Neural progenitor cell (in vitro differentiated cells): ENCODE measurements at regions not wholly inside any gene's neighbourhood (a gene's known extent, or its start where the extent isn't known, plus 50 kb on each side); places are given as distances from the start of the nearest gene placed in this dataset.
A peak's percentile ranks its signal among the peaks of the same experiment; 100 is the strongest.

Experiments
- DNase-seq: peaks from one replicate; pipeline ENCODE4 v3.0.0-alpha.2; 2016; ENCODE audit warnings: low spot score
- H2AFZ ChIP-seq: fragments of 200-600 bp; sonication (generic); replicated peaks from 2 replicates; pipeline ENCODE4 v1.6.1; 2016; ENCODE audit warnings: antibody characterized with exemption
- H3F3A ChIP-seq: fragments of 200-600 bp; sonication (generic); 2 replicates; pipeline ENCODE4 v1.6.1; 2016; ENCODE audit warnings: antibody characterized with exemption, low read depth
- H3K27ac ChIP-seq: fragments of 200-600 bp; sonication (generic); 2 replicates; pipeline ENCODE4 v1.5.1; 2016; ENCODE audit warnings: mild to moderate bottlenecking
- H3K27me3 ChIP-seq: fragments of 200-600 bp; sonication (generic); 2 replicates; pipeline ENCODE4 v1.6.1; 2016; ENCODE audit warnings: mild to moderate bottlenecking, moderate library complexity
- H3K36me3 ChIP-seq: fragments of 200-600 bp; sonication (generic); 2 replicates; pipeline ENCODE4 v1.5.1; 2016
- H3K4me1 ChIP-seq: fragments of 200-600 bp; sonication (generic); 2 replicates; pipeline ENCODE4 v1.6.1; 2016; ENCODE audit warnings: mixed run types
- H3K4me2 ChIP-seq: fragments of 200-600 bp; sonication (generic); 2 replicates; pipeline ENCODE4 v1.6.1; 2016
- H3K4me3 ChIP-seq: fragments of 200-600 bp; sonication (generic); 2 replicates; pipeline ENCODE4 v1.5.1; 2016
- H3K79me2 ChIP-seq: fragments of 200-600 bp; sonication (generic); 2 replicates; pipeline ENCODE4 v1.6.1; 2016; ENCODE audit warnings: low read depth
- H3K9ac ChIP-seq: fragments of 200-600 bp; sonication (generic); 2 replicates; pipeline ENCODE4 v1.6.1; 2016
- H3K9me3 ChIP-seq: fragments of 200-600 bp; sonication (generic); 2 replicates; pipeline ENCODE4 v1.5.1; 2016; ENCODE audit warnings: low read depth
- H4K20me1 ChIP-seq: fragments of 200-600 bp; sonication (generic); 2 replicates; pipeline ENCODE4 v1.6.1; 2016; ENCODE audit warnings: low read depth
- H3K27ac Mint-ChIP-seq: 3 replicates; pipeline ENCODE4 v1.8.0; 2021; ENCODE audit warnings: mixed read lengths
- H3K27me3 Mint-ChIP-seq: 2 replicates; pipeline ENCODE4 v1.8.0; 2022; ENCODE audit warnings: low read depth, mild to moderate bottlenecking, inconsistent platforms, moderate library complexity, mixed read lengths; ENCODE audit not compliant: insufficient read depth
- H3K36me3 Mint-ChIP-seq: 3 replicates; pipeline ENCODE4 v1.8.0; 2021; ENCODE audit warnings: mixed read lengths
- H3K4me1 Mint-ChIP-seq: 3 replicates; pipeline ENCODE4 v1.8.0; 2021; ENCODE audit warnings: mixed read lengths
- H3K4me3 Mint-ChIP-seq: 3 replicates; pipeline ENCODE4 v1.8.0; 2021; ENCODE audit warnings: mild to moderate bottlenecking, moderate library complexity, mixed read lengths
- H3K9me3 Mint-ChIP-seq: 3 replicates; pipeline ENCODE4 v1.8.0; 2020; ENCODE audit warnings: mixed read lengths
- EZH2 ChIP-seq: fragments of 200-600 bp; sonication (generic); IDR thresholded peaks from 2 replicates; pipeline ENCODE4 v1.6.1; 2017; ENCODE audit warnings: antibody characterized with exemption, mild to moderate bottlenecking, moderate library complexity
- EZH2phosphoT487 ChIP-seq: fragments of 200-600 bp; sonication (generic); IDR thresholded peaks from 2 replicates; pipeline ENCODE4 v1.6.1; 2017; ENCODE audit warnings: antibody characterized with exemption
- TF ChIP-seq, protein P1 (sequence below): fragments of 200-600 bp; sonication (generic); IDR thresholded peaks from 2 replicates; pipeline ENCODE4 v1.5.1; 2017; ENCODE audit warnings: antibody characterized with exemption, mild to moderate bottlenecking

- Histone ChIP-seq H3K4me2 (no peak overlapping the region), H3F3A (no peaks in the 10 kb centered on the region), H3K9ac (no peak overlapping the region), H3K9me3 (no peaks in the 10 kb centered on the region), H3K4me3 (no peak overlapping the region), H3K27me3 (no peaks in the 10 kb centered on the region), H2AFZ (no peak overlapping the region), H3K36me3 (no peaks in the 10 kb centered on the region), H3K79me2 (no peaks in the 10 kb centered on the region), H3K27ac (no peak overlapping the region), H4K20me1 (no peaks in the 10 kb centered on the region), H3K4me1 (peaks cover 10% of the 10 kb centered on the region)
- H3K36me3 Mint-ChIP-seq = no peaks in the 10 kb centered on the region
- H3K4me3 Mint-ChIP-seq = no peak overlapping the region
- H3K27ac Mint-ChIP-seq = peak overlapping the region; percentile 3
- peaks cover 8% of the 10 kb centered on the region for H3K27me3 Mint-ChIP-seq
- peaks cover 43% of the 10 kb centered on the region for H3K4me1 Mint-ChIP-seq
- TF ChIP-seq EZH2phosphoT487 = no peak
- TF ChIP-seq, protein P1, sequence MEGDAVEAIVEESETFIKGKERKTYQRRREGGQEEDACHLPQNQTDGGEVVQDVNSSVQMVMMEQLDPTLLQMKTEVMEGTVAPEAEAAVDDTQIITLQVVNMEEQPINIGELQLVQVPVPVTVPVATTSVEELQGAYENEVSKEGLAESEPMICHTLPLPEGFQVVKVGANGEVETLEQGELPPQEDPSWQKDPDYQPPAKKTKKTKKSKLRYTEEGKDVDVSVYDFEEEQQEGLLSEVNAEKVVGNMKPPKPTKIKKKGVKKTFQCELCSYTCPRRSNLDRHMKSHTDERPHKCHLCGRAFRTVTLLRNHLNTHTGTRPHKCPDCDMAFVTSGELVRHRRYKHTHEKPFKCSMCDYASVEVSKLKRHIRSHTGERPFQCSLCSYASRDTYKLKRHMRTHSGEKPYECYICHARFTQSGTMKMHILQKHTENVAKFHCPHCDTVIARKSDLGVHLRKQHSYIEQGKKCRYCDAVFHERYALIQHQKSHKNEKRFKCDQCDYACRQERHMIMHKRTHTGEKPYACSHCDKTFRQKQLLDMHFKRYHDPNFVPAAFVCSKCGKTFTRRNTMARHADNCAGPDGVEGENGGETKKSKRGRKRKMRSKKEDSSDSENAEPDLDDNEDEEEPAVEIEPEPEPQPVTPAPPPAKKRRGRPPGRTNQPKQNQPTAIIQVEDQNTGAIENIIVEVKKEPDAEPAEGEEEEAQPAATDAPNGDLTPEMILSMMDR = no peak
- no peak for TF ChIP-seq EZH2
- no peak for DNase-seq
- no peaks in the 10 kb centered on the region for H3K9me3 Mint-ChIP-seq
These were observed 231.3 kb upstream of the PLXNA2 start for GRCh38 chr1:208475449-208475848.

GRCh38 chr1:208475951-208476845 lies 232.0 kb upstream of the PLXNA2 start:
- Histone ChIP-seq H3K4me3 (no peak overlapping the region), H3F3A (no peaks in the 10 kb centered on the region), H3K9me3 (no peaks in the 10 kb centered on the region), H4K20me1 (no peaks in the 10 kb centered on the region), H3K79me2 (no peaks in the 10 kb centered on the region), H2AFZ (no peak overlapping the region), H3K36me3 (no peaks in the 10 kb centered on the region), H3K27ac (no peak overlapping the region), H3K9ac (no peak overlapping the region), H3K4me1 (peaks cover 10% of the 10 kb centered on the region), H3K27me3 (no peaks in the 10 kb centered on the region), H3K4me2 (no peak overlapping the region)
- H3K4me1 Mint-ChIP-seq = peaks cover 43% of the 10 kb centered on the region
- no peak overlapping the region for H3K4me3 Mint-ChIP-seq
- DNase-seq = peak; percentile 90
- TF ChIP-seq, protein P1 = peak; percentile 79
- TF ChIP-seq EZH2 = no peak
- H3K27ac Mint-ChIP-seq = peak overlapping the region; percentile 55
- no peaks in the 10 kb centered on the region for H3K36me3 Mint-ChIP-seq
- peaks cover 8% of the 10 kb centered on the region for H3K27me3 Mint-ChIP-seq
- H3K9me3 Mint-ChIP-seq = no peaks in the 10 kb centered on the region

DNA sequence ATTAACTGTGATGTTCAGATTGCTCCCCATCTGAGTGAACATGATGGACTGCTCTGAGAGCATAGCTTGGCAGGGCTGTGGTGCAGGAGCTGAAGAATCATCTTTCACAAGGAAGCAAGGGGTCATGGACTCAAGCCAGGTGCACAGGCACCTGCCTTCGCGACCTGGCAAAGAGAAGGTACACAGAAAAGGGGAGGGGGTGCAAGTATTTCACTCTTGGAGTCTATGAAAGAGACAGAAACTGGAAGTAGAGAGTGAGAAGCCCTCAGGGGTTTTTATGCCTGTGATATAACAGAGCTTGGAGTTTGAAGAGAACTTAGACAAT lies 232.6 kb upstream of the PLXNA2 start:
- DNase-seq = no peak
- Mint-ChIP-seq H3K9me3 (no peaks in the 10 kb centered on the region), H3K27me3 (peaks cover 8% of the 10 kb centered on the region), H3K4me3 (no peak overlapping the region), H3K36me3 (no peaks in the 10 kb centered on the region), H3K4me1 (peaks cover 43% of the 10 kb centered on the region), H3K27ac (no peak overlapping the region)
- Histone ChIP-seq H2AFZ (no peak overlapping the region), H3K4me2 (no peak overlapping the region), H3K4me3 (no peak overlapping the region), H3K9ac (no peak overlapping the region), H3K27me3 (no peaks in the 10 kb centered on the region), H3K9me3 (no peaks in the 10 kb centered on the region), H3K27ac (no peak overlapping the region), H4K20me1 (no peaks in the 10 kb centered on the region), H3K4me1 (peaks cover 10% of the 10 kb centered on the region), H3K36me3 (no peaks in the 10 kb centered on the region), H3F3A (no peaks in the 10 kb centered on the region), H3K79me2 (no peaks in the 10 kb centered on the region)
- TF ChIP-seq EZH2 (no peak), EZH2phosphoT487 (no peak)
- TF ChIP-seq, protein P1 = no peak
